Neural crest cell (in vitro differentiated cells): ENCODE measurements at regions not wholly inside any gene's neighbourhood (a gene's known extent, or its start where the extent isn't known, plus 50 kb on each side); places are given as distances from the start of the nearest gene placed in this dataset.

Experiments
- DNase-seq: peaks from one replicate; pipeline ENCODE4 v3.0.0; 2021; ENCODE audit warnings: low read depth, mixed read lengths, low spot score
- H3K27ac Mint-ChIP-seq: one replicate; pipeline ENCODE4 v1.8.0; 2021; ENCODE audit warnings: mild to moderate bottlenecking, mixed read lengths; ENCODE audit not compliant: unreplicated experiment
- H3K27me3 Mint-ChIP-seq: 2 replicates; pipeline ENCODE4 v1.8.0; 2021; ENCODE audit warnings: low read depth, mild to moderate bottlenecking, mixed read lengths
- H3K36me3 Mint-ChIP-seq: 2 replicates; pipeline ENCODE4 v1.8.0; 2021; ENCODE audit warnings: low read depth, mild to moderate bottlenecking, mixed read lengths
- H3K4me1 Mint-ChIP-seq: 2 replicates; pipeline ENCODE4 v1.8.0; 2021; ENCODE audit warnings: mixed read lengths
- H3K4me3 Mint-ChIP-seq: one replicate; pipeline ENCODE4 v1.8.0; 2021; ENCODE audit warnings: mild to moderate bottlenecking, mixed read lengths
- H3K9me3 Mint-ChIP-seq: 2 replicates; pipeline ENCODE4 v1.8.0; 2021; ENCODE audit warnings: mixed read lengths
- TF ChIP-seq, protein P1 (sequence below): fragments of 200-600 bp; sonication (generic); conservative IDR thresholded peaks from 2 replicates; pipeline ENCODE4 v1.5.0; 2021; ENCODE audit warnings: antibody characterized with exemption, mild to moderate bottlenecking

DNA sequence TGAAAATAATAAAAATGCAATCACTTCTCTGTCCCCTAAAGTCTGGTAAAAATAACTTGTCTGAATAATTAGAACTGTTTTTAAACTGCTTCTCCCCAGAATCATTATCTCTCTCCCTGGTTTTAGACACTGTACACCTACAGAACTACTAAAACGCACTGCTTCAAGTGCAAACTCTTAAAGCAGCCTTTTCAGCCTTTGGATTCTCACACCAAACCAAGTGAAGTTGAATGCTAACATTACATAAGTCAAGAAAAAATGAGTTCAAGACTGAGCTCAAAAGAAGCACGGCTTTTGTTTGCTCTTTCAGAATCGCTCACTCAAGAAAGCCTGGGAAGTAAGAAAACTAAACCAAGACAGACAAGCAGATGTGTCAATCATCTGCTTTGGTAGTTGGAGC is 188.8 kb downstream of the LSM5 start:
- TF ChIP-seq, protein P1, sequence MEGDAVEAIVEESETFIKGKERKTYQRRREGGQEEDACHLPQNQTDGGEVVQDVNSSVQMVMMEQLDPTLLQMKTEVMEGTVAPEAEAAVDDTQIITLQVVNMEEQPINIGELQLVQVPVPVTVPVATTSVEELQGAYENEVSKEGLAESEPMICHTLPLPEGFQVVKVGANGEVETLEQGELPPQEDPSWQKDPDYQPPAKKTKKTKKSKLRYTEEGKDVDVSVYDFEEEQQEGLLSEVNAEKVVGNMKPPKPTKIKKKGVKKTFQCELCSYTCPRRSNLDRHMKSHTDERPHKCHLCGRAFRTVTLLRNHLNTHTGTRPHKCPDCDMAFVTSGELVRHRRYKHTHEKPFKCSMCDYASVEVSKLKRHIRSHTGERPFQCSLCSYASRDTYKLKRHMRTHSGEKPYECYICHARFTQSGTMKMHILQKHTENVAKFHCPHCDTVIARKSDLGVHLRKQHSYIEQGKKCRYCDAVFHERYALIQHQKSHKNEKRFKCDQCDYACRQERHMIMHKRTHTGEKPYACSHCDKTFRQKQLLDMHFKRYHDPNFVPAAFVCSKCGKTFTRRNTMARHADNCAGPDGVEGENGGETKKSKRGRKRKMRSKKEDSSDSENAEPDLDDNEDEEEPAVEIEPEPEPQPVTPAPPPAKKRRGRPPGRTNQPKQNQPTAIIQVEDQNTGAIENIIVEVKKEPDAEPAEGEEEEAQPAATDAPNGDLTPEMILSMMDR: no peak
- H3K27me3 Mint-ChIP-seq: peaks cover 86% of the 10 kb centered on the region

DNA sequence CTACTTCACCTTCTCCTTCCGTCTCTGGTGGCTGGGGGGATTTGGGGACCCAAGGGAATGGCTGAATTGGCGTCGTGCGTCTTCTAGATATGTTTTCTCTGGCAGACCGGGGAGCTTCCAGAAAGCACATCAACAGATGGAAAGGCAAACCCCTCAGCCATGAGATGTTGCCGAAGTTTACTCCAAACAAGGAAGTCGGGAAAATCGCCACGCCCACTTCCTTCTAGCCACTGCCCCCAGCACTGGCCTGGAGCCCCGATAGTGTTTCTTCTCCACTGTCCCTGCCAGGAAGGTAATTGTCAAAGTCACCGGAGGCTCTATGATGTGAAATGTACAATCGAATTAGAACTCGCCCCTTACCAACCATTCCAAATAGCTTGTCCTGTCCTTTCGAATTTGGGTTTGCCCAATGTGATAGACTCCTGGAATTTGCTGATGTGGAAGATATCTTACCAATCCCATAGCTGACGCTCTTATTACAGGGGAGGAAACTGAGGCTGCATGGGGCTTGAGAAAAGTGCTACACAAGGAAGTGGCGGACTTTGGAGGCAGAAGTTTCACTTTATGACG is 191.0 kb downstream of the LSM5 start:
- no peaks in the 10 kb centered on the region for H3K36me3 Mint-ChIP-seq
- H3K4me3 Mint-ChIP-seq: peak overlapping the region; percentile 93
- peaks cover 18% of the 10 kb centered on the region for H3K4me1 Mint-ChIP-seq
- no peaks in the 10 kb centered on the region for H3K9me3 Mint-ChIP-seq
- DNase-seq: peak; percentile 20
- TF ChIP-seq, protein P1: no peak
- no peak overlapping the region for H3K27ac Mint-ChIP-seq
- peaks cover 82% of the 10 kb centered on the region for H3K27me3 Mint-ChIP-seq

More for the DNA sequence above, 188.8 kb downstream of the LSM5 start:
- peaks cover 18% of the 10 kb centered on the region for H3K4me1 Mint-ChIP-seq
- no peak overlapping the region for H3K4me3 Mint-ChIP-seq
- H3K27ac Mint-ChIP-seq: no peak overlapping the region
- DNase-seq: no peak
- no peaks in the 10 kb centered on the region for H3K9me3 Mint-ChIP-seq
- H3K36me3 Mint-ChIP-seq: no peaks in the 10 kb centered on the region

DNA sequence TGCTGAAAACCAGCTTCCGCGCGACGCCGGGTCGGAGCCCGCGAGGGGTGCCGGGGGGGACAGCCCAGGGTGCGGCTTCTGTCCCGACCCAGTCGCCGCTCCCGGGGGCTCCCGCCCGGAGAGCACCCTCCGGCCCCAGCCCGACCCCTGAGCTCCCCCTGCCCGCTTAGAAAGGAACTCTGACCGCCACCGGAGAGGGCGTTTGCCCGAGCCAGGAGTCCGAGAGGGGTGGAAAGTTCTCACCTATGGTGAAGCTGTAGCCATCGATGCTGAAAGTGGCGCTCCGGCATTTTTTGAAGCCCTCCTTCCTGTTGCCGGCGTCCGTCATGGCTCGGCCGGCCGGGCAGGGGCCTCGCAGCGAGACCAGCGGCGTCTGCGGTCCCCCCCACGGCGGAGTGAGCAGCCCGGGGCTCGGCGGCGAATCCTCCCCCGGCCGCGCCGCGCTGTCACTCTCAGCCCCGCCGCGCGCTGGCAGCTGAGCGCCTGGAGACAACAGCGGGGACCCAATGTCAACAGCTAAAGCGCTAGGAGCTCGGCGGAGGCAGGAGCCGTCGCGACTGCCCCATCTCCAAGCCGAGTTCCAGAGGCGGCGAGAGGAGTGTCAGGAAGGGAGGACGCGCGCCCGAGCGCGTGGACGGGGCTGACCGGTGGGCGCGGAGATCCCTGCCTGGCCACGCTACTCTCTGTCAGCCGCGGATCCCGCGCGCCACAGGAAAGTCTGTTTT is 191.6 kb downstream of the LSM5 start:
- peaks cover 82% of the 10 kb centered on the region for H3K27me3 Mint-ChIP-seq
- H3K9me3 Mint-ChIP-seq: no peaks in the 10 kb centered on the region
- H3K4me3 Mint-ChIP-seq: peak overlapping the region; percentile 93
- H3K4me1 Mint-ChIP-seq: peaks cover 18% of the 10 kb centered on the region
- TF ChIP-seq, protein P1: no peak
- no peaks in the 10 kb centered on the region for H3K36me3 Mint-ChIP-seq
- DNase-seq: peak; percentile 16
- no peak overlapping the region for H3K27ac Mint-ChIP-seq

DNA sequence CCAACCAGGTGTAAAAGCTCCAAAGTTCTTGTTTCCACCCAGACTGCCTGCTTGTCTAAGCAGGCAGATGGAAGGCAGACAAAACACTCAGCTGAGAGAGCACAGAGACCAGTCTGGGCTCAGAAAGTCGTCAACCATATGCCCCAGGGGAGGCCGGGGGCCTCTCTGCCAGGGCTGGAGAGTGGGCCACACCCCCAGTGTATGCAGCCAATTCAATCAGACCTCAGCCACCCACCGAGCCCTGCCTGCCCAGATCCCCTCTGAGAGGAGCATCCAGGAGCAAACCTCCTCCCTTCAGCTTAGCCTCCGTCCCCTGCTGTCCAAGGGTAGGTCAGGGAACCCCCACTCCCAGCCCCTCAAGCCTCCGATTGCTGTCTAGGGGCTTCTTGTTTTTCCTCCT is 196.3 kb downstream of the LSM5 start:
- Mint-ChIP-seq H3K27me3 (peaks cover 46% of the 10 kb centered on the region), H3K36me3 (no peaks in the 10 kb centered on the region), H3K9me3 (no peaks in the 10 kb centered on the region), H3K4me1 (peaks cover 11% of the 10 kb centered on the region), H3K27ac (no peak overlapping the region), H3K4me3 (no peak overlapping the region)
- TF ChIP-seq, protein P1: no peak
- DNase-seq: no peak

DNA sequence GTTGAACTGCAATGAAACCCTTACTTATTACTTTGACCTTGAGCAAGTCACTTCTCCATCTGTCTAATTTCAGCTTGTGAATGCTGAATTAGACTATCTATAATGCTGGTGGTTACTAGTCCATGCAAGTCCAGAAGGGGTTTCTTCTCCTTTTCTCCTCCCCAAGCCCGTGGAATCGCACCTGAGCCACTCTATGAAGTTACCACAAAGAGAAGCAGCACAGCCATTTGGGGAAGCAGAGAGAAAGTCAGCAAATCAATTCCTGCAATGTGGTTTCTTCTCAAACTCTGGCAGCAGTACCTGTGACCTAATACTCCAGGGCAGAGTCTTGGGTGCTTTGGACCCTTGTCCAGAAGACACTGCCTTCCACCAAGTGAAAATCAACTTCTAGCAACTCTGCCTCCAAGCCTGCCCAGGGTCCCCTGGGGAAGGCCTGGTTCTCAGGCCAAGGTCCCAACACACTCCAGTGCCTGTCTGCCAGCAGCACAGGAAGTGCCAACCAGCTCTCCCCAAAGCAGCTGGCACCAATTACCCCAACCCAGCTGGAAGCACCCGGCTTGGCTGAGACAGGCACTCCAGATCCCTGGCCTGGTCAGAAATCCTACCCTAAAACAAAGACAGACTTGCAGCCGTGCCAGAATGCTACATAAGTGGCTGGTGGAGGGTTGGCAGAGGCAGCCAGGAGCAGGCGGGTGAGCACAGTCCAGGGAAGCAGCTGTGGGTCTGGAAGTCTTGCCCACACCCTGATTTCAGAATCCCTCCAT is 200.3 kb downstream of the LSM5 start:
- Mint-ChIP-seq H3K4me3 (no peak overlapping the region), H3K27me3 (peaks cover 15% of the 10 kb centered on the region), H3K27ac (peak overlapping the region; percentile 35), H3K4me1 (peaks cover 5% of the 10 kb centered on the region), H3K9me3 (no peaks in the 10 kb centered on the region), H3K36me3 (no peaks in the 10 kb centered on the region)
- DNase-seq: no peak
- TF ChIP-seq, protein P1: no peak
